ENCODE measurements at regions not wholly inside any gene's neighbourhood (a gene's known extent, or its start where the extent isn't known, plus 50 kb on each side); places are given as distances from the start of the nearest gene placed in this dataset.

DNA sequence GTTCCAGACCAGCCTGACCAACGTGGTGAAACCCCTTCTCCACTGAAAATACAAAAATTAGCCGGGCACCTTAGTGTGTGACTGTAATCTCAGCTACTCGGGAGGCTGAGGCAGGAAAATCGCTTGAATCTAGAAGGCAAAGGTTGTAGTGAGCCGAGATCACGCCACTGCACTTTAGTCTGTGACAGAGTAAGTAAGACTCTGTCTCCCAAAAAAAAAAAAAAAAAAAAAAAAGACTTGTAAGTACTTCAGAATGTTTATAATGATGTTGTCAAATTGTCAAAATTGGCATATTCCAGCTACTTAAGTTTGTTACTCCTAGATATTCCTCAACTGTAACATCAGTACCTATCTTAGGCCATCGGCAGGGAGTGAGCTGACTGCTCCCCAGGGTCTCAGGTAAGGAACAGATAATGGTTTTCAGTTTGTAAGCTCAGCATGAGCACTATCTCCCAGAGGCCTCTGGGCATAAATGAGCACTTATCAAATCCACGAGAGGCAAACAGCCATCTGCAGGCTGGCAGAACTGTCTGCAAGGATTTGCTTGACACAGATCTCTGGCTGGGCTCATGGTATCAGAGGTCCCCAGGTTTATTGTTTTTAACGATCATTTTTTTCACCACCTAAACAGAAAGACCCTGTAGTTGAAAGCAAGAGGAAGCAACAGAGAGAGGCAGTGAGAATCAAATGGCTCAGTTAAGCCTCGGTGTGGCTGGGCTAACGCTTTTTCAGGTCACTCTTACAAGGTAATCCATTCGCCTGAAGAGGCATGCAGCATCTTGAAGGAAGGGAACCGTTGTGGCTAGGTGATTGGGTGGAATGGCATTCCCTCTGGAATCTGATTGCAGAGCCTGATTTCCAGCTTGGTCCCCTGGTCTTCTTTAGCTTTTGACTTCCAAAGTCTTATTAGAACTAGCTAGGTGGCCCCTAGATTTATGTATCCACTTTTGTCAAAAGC, 115.9 kb downstream of the LY86 start:
- TF ChIP-seq REST (IDR thresholded peaks at IDR 0.05; ENCODE audit: low read depth, low read length) (no peak), TAF1 (IDR thresholded peaks at IDR 0.05; ENCODE audit: borderline replicate concordance, low read depth, low read length) (no peak), GABPA (IDR thresholded peaks at IDR 0.05; ENCODE audit: low read depth) (no peak), FOXJ3 (CRISPR knock-in tag; IDR thresholded peaks at IDR 0.05) (no peak), POLR2AphosphoS5 (IDR thresholded peaks at IDR 0.05; ENCODE audit: low read depth, low read length) (no peak)
- TF ChIP-seq, protein P1, sequence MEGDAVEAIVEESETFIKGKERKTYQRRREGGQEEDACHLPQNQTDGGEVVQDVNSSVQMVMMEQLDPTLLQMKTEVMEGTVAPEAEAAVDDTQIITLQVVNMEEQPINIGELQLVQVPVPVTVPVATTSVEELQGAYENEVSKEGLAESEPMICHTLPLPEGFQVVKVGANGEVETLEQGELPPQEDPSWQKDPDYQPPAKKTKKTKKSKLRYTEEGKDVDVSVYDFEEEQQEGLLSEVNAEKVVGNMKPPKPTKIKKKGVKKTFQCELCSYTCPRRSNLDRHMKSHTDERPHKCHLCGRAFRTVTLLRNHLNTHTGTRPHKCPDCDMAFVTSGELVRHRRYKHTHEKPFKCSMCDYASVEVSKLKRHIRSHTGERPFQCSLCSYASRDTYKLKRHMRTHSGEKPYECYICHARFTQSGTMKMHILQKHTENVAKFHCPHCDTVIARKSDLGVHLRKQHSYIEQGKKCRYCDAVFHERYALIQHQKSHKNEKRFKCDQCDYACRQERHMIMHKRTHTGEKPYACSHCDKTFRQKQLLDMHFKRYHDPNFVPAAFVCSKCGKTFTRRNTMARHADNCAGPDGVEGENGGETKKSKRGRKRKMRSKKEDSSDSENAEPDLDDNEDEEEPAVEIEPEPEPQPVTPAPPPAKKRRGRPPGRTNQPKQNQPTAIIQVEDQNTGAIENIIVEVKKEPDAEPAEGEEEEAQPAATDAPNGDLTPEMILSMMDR (IDR thresholded peaks at IDR 0.05) = no peak

Measured in SK-N-SH (cell line).